K562 (cell line): ENCODE measurements at regions not wholly inside any gene's neighbourhood (a gene's known extent, or its start where the extent isn't known, plus 50 kb on each side); places are given as distances from the start of the nearest gene placed in this dataset.

Experiments used
- ATF3 ChIP-seq, 2 experiments: fragments of 450-650 bp in 1 of 2; sonication (generic) in 1 of 2; formaldehyde crosslinking in 1 of 2; IDR thresholded peaks in 1 of 2; conservative IDR thresholded peaks in 1 of 2; 2 replicates each; pipeline versions ENCODE4 v1.6.1 to v1.8.1; 2016 to 2023; ENCODE audit warnings: mild to moderate bottlenecking in 2 of 2, moderate library complexity in 2 of 2, inconsistent platforms in 1 of 2, missing genetic modification reagents in 1 of 2
- ELK3 ChIP-seq: fragments of 450-650 bp; formaldehyde crosslinking; IDR thresholded peaks from 2 replicates; pipeline ENCODE4 v1.4.0; 2020; ENCODE audit warnings: mild to moderate bottlenecking
- MAFG ChIP-seq: fragments of 450-650 bp; conservative IDR thresholded peaks from 2 replicates; pipeline ENCODE4 v1.6.1; 2016; ENCODE audit warnings: missing genetic modification characterization, missing compliant biosample characterization
- MNT ChIP-seq, 2 experiments: fragments of 450-650 bp; conservative IDR thresholded peaks; 2 replicates each; pipeline ENCODE4 v1.6.1; 2017; ENCODE audit warnings: mild to moderate bottlenecking in 2 of 2, moderate library complexity in 2 of 2
- NFRKB ChIP-seq: fragments of 450-650 bp; IDR thresholded peaks from 2 replicates; pipeline ENCODE4 v1.6.1; 2016; ENCODE audit warnings: low read depth
- NR2F6 ChIP-seq: fragments of 450-650 bp; formaldehyde crosslinking; IDR thresholded peaks from 2 replicates; pipeline ENCODE4 v1.4.0; 2020; ENCODE audit warnings: mild to moderate bottlenecking
- TAF7 ChIP-seq: fragments of 450-650 bp; IDR thresholded peaks from 2 replicates; pipeline ENCODE4 v1.6.1; 2016; ENCODE audit warnings: missing genetic modification characterization, missing compliant biosample characterization
- TAL1 ChIP-seq: fragments of 450-650 bp; IDR thresholded peaks from 2 replicates; pipeline ENCODE4 v1.6.1; 2016; ENCODE audit warnings: mild to moderate bottlenecking
- TGIF2 ChIP-seq: sonication (generic); formaldehyde crosslinking; IDR thresholded peaks from 2 replicates; pipeline ENCODE4 v1.8.1; 2022; ENCODE audit warnings: mild to moderate bottlenecking, missing genetic modification reagents, moderate library complexity
- TOE1 ChIP-seq, 2 experiments: fragments of 450-650 bp in 1 of 2; sonication (generic) in 1 of 2; formaldehyde crosslinking in 1 of 2; IDR thresholded peaks; 2 replicates each; pipeline versions ENCODE4 v1.7.1 to v1.8.0; 2016 to 2022; ENCODE audit warnings: borderline replicate concordance in 2 of 2, mild to moderate bottlenecking in 2 of 2, antibody characterized with exemption in 1 of 2, inconsistent platforms in 1 of 2, low read depth in 1 of 2, missing genetic modification reagents in 1 of 2, moderate library complexity in 1 of 2
- TSHZ1 ChIP-seq: fragments of 250-450 bp; sonication (Bioruptor Pico); IDR thresholded peaks from 2 replicates; pipeline ENCODE4 v1.4.0; 2020; ENCODE audit warnings: mild to moderate bottlenecking, moderate library complexity
- ZBTB43 ChIP-seq: sonication (generic); formaldehyde crosslinking; IDR thresholded peaks from 2 replicates; pipeline ENCODE4 v1.8.0; 2023; ENCODE audit warnings: mild to moderate bottlenecking, missing genetic modification reagents

- TF ChIP-seq ELK3 (no peak), MAFG (tag) (peak; percentile 78), NR2F6 (no peak), TSHZ1 (CRISPR knock-in tag) (0 out of 2 replicates have a peak, but pooled peaks have one; percentile 32), MNT (conservative IDR thresholded peaks at IDR 0.05) (peak in 1 of 2 experiments; percentile 47; a peak in 1 of 4 replicates), TOE1 (IDR thresholded peaks at IDR 0.05; ENCODE audit: borderline replicate concordance) (peak; percentile 71), TOE1 (CRISPR knock-in tag; IDR thresholded peaks at IDR 0.05; ENCODE audit: borderline replicate concordance, low read depth) (no peak), NFRKB (0 out of 2 replicates have a peak, but pooled peaks have one; percentile 57), TAF7 (no peak), ZBTB43 (no peak), TGIF2 (CRISPR knock-in tag) (no peak), TAL1 (peak; percentile 54; the same call in 1 of the 2 replicates), ATF3 (IDR thresholded peaks at IDR 0.05) (peak; percentile 52; the same call in 1 of the 2 replicates), ATF3 (CRISPR knock-in tag; conservative IDR thresholded peaks at IDR 0.05) (no peak)
Measured at GRCh38 chr20:62533591-62534495, 58.0 kb upstream of the GATA5 start (continued).
